Smooth muscle cell (in vitro differentiated cells): ENCODE measurements at regions not wholly inside any gene's neighbourhood (a gene's known extent, or its start where the extent isn't known, plus 50 kb on each side); places are given as distances from the start of the nearest gene placed in this dataset.

Experiments
- DNase-seq: peaks from one replicate; lab custom pipeline; 2025; ENCODE audit not compliant: unreplicated experiment; lab: John Stamatoyannopoulos, UW
- H2AFZ ChIP-seq: fragments of 200-600 bp; sonication (generic); 2 replicates; pipeline ENCODE4 v1.6.0; 2016; ENCODE audit warnings: antibody characterized with exemption, low read depth, mild to moderate bottlenecking
- H3F3A ChIP-seq: fragments of 200-600 bp; sonication (generic); 2 replicates; pipeline ENCODE4 v1.6.0; 2017; ENCODE audit warnings: antibody characterized with exemption, low read depth
- H3K27ac ChIP-seq: fragments of 200-600 bp; sonication (generic); 2 replicates; pipeline ENCODE4 v1.5.1; 2016; ENCODE audit warnings: low read depth, mild to moderate bottlenecking
- H3K27me3 ChIP-seq: fragments of 200-600 bp; sonication (generic); 2 replicates; pipeline ENCODE4 v1.6.1; 2016; ENCODE audit warnings: low read depth, mild to moderate bottlenecking
- H3K36me3 ChIP-seq: fragments of 200-600 bp; sonication (generic); 2 replicates; pipeline ENCODE4 v1.5.1; 2016; ENCODE audit warnings: low read depth
- H3K4me1 ChIP-seq: fragments of 200-600 bp; sonication (generic); 2 replicates; pipeline ENCODE4 v1.5.1; 2016; ENCODE audit warnings: low read depth
- H3K4me2 ChIP-seq: fragments of 200-600 bp; sonication (generic); 2 replicates; pipeline ENCODE4 v1.6.0; 2016; ENCODE audit warnings: mild to moderate bottlenecking
- H3K4me3 ChIP-seq: fragments of 200-600 bp; sonication (generic); 2 replicates; pipeline ENCODE4 v1.5.1; 2016; ENCODE audit warnings: mild to moderate bottlenecking
- H3K79me2 ChIP-seq: fragments of 200-600 bp; sonication (generic); 2 replicates; pipeline ENCODE4 v1.6.0; 2016; ENCODE audit warnings: low read depth, mild to moderate bottlenecking
- H3K9ac ChIP-seq: fragments of 200-600 bp; sonication (generic); 2 replicates; pipeline ENCODE4 v1.6.0; 2016; ENCODE audit warnings: low read depth
- H3K9me3 ChIP-seq: fragments of 200-600 bp; sonication (generic); replicated peaks from 2 replicates; pipeline ENCODE4 v1.5.1; 2016; ENCODE audit warnings: low read depth
- H4K20me1 ChIP-seq: fragments of 200-600 bp; sonication (generic); 2 replicates; pipeline ENCODE4 v1.6.0; 2016; ENCODE audit warnings: low read depth
- CTCF ChIP-seq: fragments of 200-600 bp; sonication (generic); IDR thresholded peaks from 2 replicates; pipeline ENCODE4 v1.5.1; 2017; ENCODE audit warnings: borderline replicate concordance, mild to moderate bottlenecking, antibody characterized with exemption; ENCODE audit not compliant: insufficient read depth, poor library complexity, severe bottlenecking
- WGBS: methylation state at CpG from one replicate; pipeline ENCODE4 v1.1.7; 2016; ENCODE audit warnings: low lambda C conversion rate; 5-methylcytosine and 5-hydroxymethylcytosine counted together

GRCh38 chr5:117235786-117236185 is 661.2 kb upstream of the SEMA6A start:
- Histone ChIP-seq H3K36me3 (no peaks in the 10 kb centered on the region), H3K9ac (no peak overlapping the region), H3K4me1 (no peaks in the 10 kb centered on the region), H2AFZ (no peak overlapping the region), H3K79me2 (no peaks in the 10 kb centered on the region), H3K4me3 (no peak overlapping the region), H3K27ac (no peak overlapping the region), H3F3A (no peaks in the 10 kb centered on the region), H3K27me3 (no peaks in the 10 kb centered on the region), H3K9me3 (no peaks in the 10 kb centered on the region), H3K4me2 (no peak overlapping the region), H4K20me1 (no peaks in the 10 kb centered on the region)
- no peak for DNase-seq
- WGBS, result 69% methylated on average over 5 of the region's 5 CpGs
- no peak for TF ChIP-seq CTCF

- Histone ChIP-seq H3K9me3 (no peaks in the 10 kb centered on the region), H3K4me3 (no peak overlapping the region)
- TF ChIP-seq CTCF, result no peak
Observed at GRCh38 chr5:117230375-117230774, 655.8 kb upstream of the SEMA6A start.

GRCh38 chr5:117220730-117221129 is 646.1 kb upstream of the SEMA6A start:
- Histone ChIP-seq H3K9ac (no peak overlapping the region), H3K4me1 (no peaks in the 10 kb centered on the region), H3K36me3 (no peaks in the 10 kb centered on the region), H2AFZ (no peak overlapping the region), H3K27me3 (no peaks in the 10 kb centered on the region), H3K79me2 (no peaks in the 10 kb centered on the region), H3K4me2 (no peak overlapping the region), H4K20me1 (no peaks in the 10 kb centered on the region), H3K9me3 (no peaks in the 10 kb centered on the region), H3K27ac (no peak overlapping the region), H3K4me3 (no peak overlapping the region), H3F3A (no peaks in the 10 kb centered on the region)
- no peak for TF ChIP-seq CTCF
- DNase-seq, result no peak
- WGBS, result 0% methylated on average over 1 of the region's 1 CpG

More at GRCh38 chr5:117230375-117230774, 655.8 kb upstream of the SEMA6A start:
- no peaks in the 10 kb centered on the region for H3K27me3 ChIP-seq
- no peaks in the 10 kb centered on the region for H3F3A ChIP-seq
- no peak overlapping the region for H3K27ac ChIP-seq
- DNase-seq, result no peak
- H3K4me1 ChIP-seq, result no peaks in the 10 kb centered on the region
- H3K79me2 ChIP-seq, result no peaks in the 10 kb centered on the region
- no peaks in the 10 kb centered on the region for H4K20me1 ChIP-seq
- H2AFZ ChIP-seq, result no peak overlapping the region
- no peak overlapping the region for H3K4me2 ChIP-seq
- no peaks in the 10 kb centered on the region for H3K36me3 ChIP-seq
- 97% methylated on average over 3 of the region's 3 CpGs for WGBS
- H3K9ac ChIP-seq, result no peak overlapping the region

GRCh38 chr5:117218789-117219188 is 644.2 kb upstream of the SEMA6A start:
- Histone ChIP-seq H3K27me3 (no peaks in the 10 kb centered on the region), H3K4me3 (no peak overlapping the region), H3K79me2 (no peaks in the 10 kb centered on the region), H3F3A (no peaks in the 10 kb centered on the region), H3K9ac (no peak overlapping the region), H3K27ac (no peak overlapping the region), H3K4me2 (no peak overlapping the region), H3K36me3 (no peaks in the 10 kb centered on the region), H2AFZ (no peak overlapping the region), H4K20me1 (no peaks in the 10 kb centered on the region), H3K4me1 (no peaks in the 10 kb centered on the region), H3K9me3 (no peaks in the 10 kb centered on the region)
- no peak for DNase-seq
- WGBS, result 92% methylated on average over 2 of the region's 2 CpGs
- TF ChIP-seq CTCF, result no peak
